Spleen (tissue), 11 donors: ENCODE measurements at regions not wholly inside any gene's neighbourhood (a gene's known extent, or its start where the extent isn't known, plus 50 kb on each side); places are given as distances from the start of the nearest gene placed in this dataset.

Experiments
- DNase-seq: peaks from one replicate; pipeline ENCODE4 v3.0.0-alpha.2; 2020
- H3K27ac ChIP-seq, 8 donors: fragments of 200-600 bp; sonication (generic) in 7 of 8; 1 replicate in 4 of 8; 2 replicates in 4 of 8; pipeline versions ENCODE4 v1.5.0 to v1.8.0; 2016 to 2021; ENCODE audit warnings: inconsistent platforms in 4 of 8, mild to moderate bottlenecking in 4 of 8, moderate library complexity in 1 of 8
- H3K27me3 ChIP-seq, 7 donors: fragments of 200-600 bp; sonication (generic) in 6 of 7; replicated peaks in 1 of 7; 1 replicate in 4 of 7; 2 replicates in 3 of 7; pipeline versions ENCODE4 v1.5.0 to v1.8.0; 2016 to 2021; ENCODE audit warnings: inconsistent platforms in 3 of 7, mild to moderate bottlenecking in 1 of 7
- H3K36me3 ChIP-seq, 6 donors: fragments of 200-600 bp; sonication (generic) in 5 of 6; 1 replicate in 4 of 6; 2 replicates in 2 of 6; pipeline versions ENCODE4 v1.5.0 to v1.8.0; 2016 to 2021; ENCODE audit warnings: inconsistent platforms in 2 of 6
- H3K4me1 ChIP-seq, 6 donors: fragments of 200-600 bp; sonication (generic) in 5 of 6; 1 replicate in 3 of 6; 2 replicates in 3 of 6; pipeline versions ENCODE4 v1.5.0 to v1.8.0; 2016 to 2021; ENCODE audit warnings: inconsistent platforms in 3 of 6
- H3K4me3 ChIP-seq, 8 donors: fragments of 200-600 bp; sonication (generic) in 7 of 8; 1 replicate in 4 of 8; 2 replicates in 4 of 8; pipeline versions ENCODE4 v1.5.0 to v1.8.0; 2016 to 2021; ENCODE audit warnings: inconsistent platforms in 4 of 8, mild to moderate bottlenecking in 4 of 8, moderate library complexity in 2 of 8
- H3K9me3 ChIP-seq, 8 donors: fragments of 200-600 bp; sonication (generic) in 7 of 8; 1 replicate in 4 of 8; 2 replicates in 4 of 8; pipeline versions ENCODE4 v1.5.0 to v1.8.0; 2016 to 2021; ENCODE audit warnings: inconsistent platforms in 4 of 8
- CTCF ChIP-seq, 11 experiments: fragments of 200-600 bp in 7 of 11; fragments of 450-650 bp in 4 of 11; sonication (generic) in 4 of 11; IDR thresholded peaks in 8 of 11; conservative IDR thresholded peaks in 3 of 11; 1 replicate in 7 of 11; 2 replicates in 4 of 11; pipeline versions ENCODE4 v1.4.0 to v1.8.0; 2016 to 2021; ENCODE audit warnings: antibody characterized with exemption in 11 of 11, inconsistent platforms in 4 of 11, mild to moderate bottlenecking in 1 of 11
- POLR2A ChIP-seq, 3 donors: fragments of 450-650 bp; IDR thresholded peaks; one replicate each; pipeline ENCODE4 v1.5.1; 2017; ENCODE audit warnings: antibody characterized with exemption in 3 of 3, mild to moderate bottlenecking in 1 of 3
- POLR2AphosphoS5 ChIP-seq, 3 donors: sonication (generic); formaldehyde crosslinking; IDR thresholded peaks; one replicate each; pipeline ENCODE4 v1.5.1; 2017; ENCODE audit warnings: antibody characterized with exemption in 3 of 3
- WGBS, 5 donors: extraction: QIAGEN DNeasy Blood & Tissue Kit in 3 of 5; methylation state at CpG; one replicate each; pipeline versions ENCODE4 v1.1.5 to v1.1.7; 2013 to 2018; 5-methylcytosine and 5-hydroxymethylcytosine counted together
- intact Hi-C: fragments of 100-400 bp; cut with DNase I; formaldehyde crosslinking; loops from one replicate; pipeline ENCODE4 v1.15.0; 2023; ENCODE audit warnings: low total_unique reads
- donor health status: healthy with polysubstance abuse.
- donor health status: DM: no; HTN: no; CAD: no; lungs with moderate emphysema.
- donor health status: DM: no; HTN: no; CAD: no.
- donor health status: Bipolar disorder and iron deficiency.
- donor health status: healthy.
- donor health status: DM: no; HTN: no; CAD: no.
- donor health status: DM: yes; HTN: yes; CAD: no.

GRCh38 chr20:60955706-60956105 is 296.4 kb upstream of the CDH4 start:
- 57 to 73% (median 63%) methylated on average over 2 of the region's 2 CpGs for WGBS, 5 donors
- TF ChIP-seq POLR2AphosphoS5 (IDR thresholded peaks at IDR 0.05) (no peak), POLR2A (IDR thresholded peaks at IDR 0.05) (no peak), CTCF (IDR thresholded peaks at IDR 0.05 in 8 of 11, conservative IDR thresholded peaks at IDR 0.05 in 3 of 11) (no peak)
- no peaks in the 10 kb centered on the region for H3K4me1 ChIP-seq
- H3K36me3 ChIP-seq, result no peaks in the 10 kb centered on the region
- no peak overlapping the region for H3K4me3 ChIP-seq
- peaks cover 0 to 3% (median 0%) of the 10 kb centered on the region in 8 donors for H3K9me3 ChIP-seq
- H3K27me3 ChIP-seq, result no peaks in the 10 kb centered on the region
- DNase-seq, result no peak
- intact Hi-C loops, result no loop called here
- no peak overlapping the region for H3K27ac ChIP-seq

- Histone ChIP-seq H3K4me3 (no peak overlapping the region), H3K27me3 (no peaks in the 10 kb centered on the region), H3K36me3 (no peaks in the 10 kb centered on the region), H3K4me1 (no peaks in the 10 kb centered on the region), H3K9me3 (peaks cover 0 to 3% (median 0%) of the 10 kb centered on the region in 8 donors), H3K27ac (no peak overlapping the region)
- intact Hi-C loops, result no loop called here
- TF ChIP-seq CTCF (IDR thresholded peaks at IDR 0.05 in 8 of 11, conservative IDR thresholded peaks at IDR 0.05 in 3 of 11), result no peak
- 64 to 82% (median 77%) methylated on average over 4 of the region's 4 CpGs for WGBS, 5 donors
- DNase-seq, result no peak
Observed at GRCh38 chr20:60956194-60956593, 295.9 kb upstream of the CDH4 start.

- no peak for DNase-seq
- Histone ChIP-seq H3K4me3 (no peak overlapping the region), H3K9me3 (peaks cover 0 to 3% (median 0%) of the 10 kb centered on the region in 8 donors), H3K36me3 (no peaks in the 10 kb centered on the region), H3K27me3 (no peaks in the 10 kb centered on the region), H3K4me1 (no peaks in the 10 kb centered on the region), H3K27ac (no peak overlapping the region)
- 60 to 77% (median 74%) methylated on average over 3 of the region's 3 CpGs for WGBS, 5 donors
- intact Hi-C loops, result no loop called here
- TF ChIP-seq POLR2A (IDR thresholded peaks at IDR 0.05), result no peak
- no peak for TF ChIP-seq POLR2AphosphoS5 (IDR thresholded peaks at IDR 0.05)
- TF ChIP-seq CTCF (IDR thresholded peaks at IDR 0.05 in 8 of 11, conservative IDR thresholded peaks at IDR 0.05 in 3 of 11), result no peak
Observed at GRCh38 chr20:60957621-60958020, 294.4 kb upstream of the CDH4 start.

GRCh38 chr20:60959971-60960370 is 292.1 kb upstream of the CDH4 start:
- no peak for DNase-seq
- H3K4me3 ChIP-seq, result no peak overlapping the region
- peaks cover 0 to 3% (median 0%) of the 10 kb centered on the region in 8 donors for H3K9me3 ChIP-seq
- H3K27ac ChIP-seq, result no peak overlapping the region
- TF ChIP-seq CTCF (IDR thresholded peaks at IDR 0.05 in 8 of 11, conservative IDR thresholded peaks at IDR 0.05 in 3 of 11), result no peak
- no peak for TF ChIP-seq POLR2A (IDR thresholded peaks at IDR 0.05)
- no peak for TF ChIP-seq POLR2AphosphoS5 (IDR thresholded peaks at IDR 0.05)
- H3K36me3 ChIP-seq, result no peaks in the 10 kb centered on the region
- no peaks in the 10 kb centered on the region for H3K27me3 ChIP-seq
- intact Hi-C loops, result no loop called here
- no peaks in the 10 kb centered on the region for H3K4me1 ChIP-seq
- 59 to 71% (median 67%) methylated on average over 3 of the region's 3 CpGs for WGBS, 5 donors
